ENCODE measurements at regions not wholly inside any gene's neighbourhood (a gene's known extent, or its start where the extent isn't known, plus 50 kb on each side); places are given as distances from the start of the nearest gene placed in this dataset.

DNA sequence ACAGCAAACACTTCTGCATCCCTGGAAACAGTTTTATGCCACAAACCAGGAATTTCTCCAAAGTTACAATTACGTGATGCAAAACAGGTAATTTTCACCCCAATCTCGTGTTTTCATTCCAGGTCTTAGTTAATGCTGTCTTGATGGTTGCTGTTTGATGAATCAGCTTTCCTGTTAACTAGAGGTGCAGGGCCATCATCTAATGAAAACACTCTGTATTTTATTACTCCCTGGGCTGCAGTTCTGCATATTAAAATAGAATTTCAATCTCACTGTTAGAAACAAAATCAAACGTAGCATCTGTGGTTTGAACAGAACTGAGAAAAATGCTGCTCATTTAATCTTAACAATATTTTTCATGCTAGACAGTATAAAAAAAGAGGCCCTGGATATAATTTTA, 129.4 kb downstream of the TUSC1 start:
- TF ChIP-seq, protein P1, sequence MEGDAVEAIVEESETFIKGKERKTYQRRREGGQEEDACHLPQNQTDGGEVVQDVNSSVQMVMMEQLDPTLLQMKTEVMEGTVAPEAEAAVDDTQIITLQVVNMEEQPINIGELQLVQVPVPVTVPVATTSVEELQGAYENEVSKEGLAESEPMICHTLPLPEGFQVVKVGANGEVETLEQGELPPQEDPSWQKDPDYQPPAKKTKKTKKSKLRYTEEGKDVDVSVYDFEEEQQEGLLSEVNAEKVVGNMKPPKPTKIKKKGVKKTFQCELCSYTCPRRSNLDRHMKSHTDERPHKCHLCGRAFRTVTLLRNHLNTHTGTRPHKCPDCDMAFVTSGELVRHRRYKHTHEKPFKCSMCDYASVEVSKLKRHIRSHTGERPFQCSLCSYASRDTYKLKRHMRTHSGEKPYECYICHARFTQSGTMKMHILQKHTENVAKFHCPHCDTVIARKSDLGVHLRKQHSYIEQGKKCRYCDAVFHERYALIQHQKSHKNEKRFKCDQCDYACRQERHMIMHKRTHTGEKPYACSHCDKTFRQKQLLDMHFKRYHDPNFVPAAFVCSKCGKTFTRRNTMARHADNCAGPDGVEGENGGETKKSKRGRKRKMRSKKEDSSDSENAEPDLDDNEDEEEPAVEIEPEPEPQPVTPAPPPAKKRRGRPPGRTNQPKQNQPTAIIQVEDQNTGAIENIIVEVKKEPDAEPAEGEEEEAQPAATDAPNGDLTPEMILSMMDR (conservative IDR thresholded peaks at IDR 0.05): no peak
- TF ChIP-seq ZFX (IDR thresholded peaks at IDR 0.05): no peak

Measured in C4-2B (cell line).